ENCODE measurements at regions not wholly inside any gene's neighbourhood (a gene's known extent, or its start where the extent isn't known, plus 50 kb on each side); places are given as distances from the start of the nearest gene placed in this dataset.

DNA sequence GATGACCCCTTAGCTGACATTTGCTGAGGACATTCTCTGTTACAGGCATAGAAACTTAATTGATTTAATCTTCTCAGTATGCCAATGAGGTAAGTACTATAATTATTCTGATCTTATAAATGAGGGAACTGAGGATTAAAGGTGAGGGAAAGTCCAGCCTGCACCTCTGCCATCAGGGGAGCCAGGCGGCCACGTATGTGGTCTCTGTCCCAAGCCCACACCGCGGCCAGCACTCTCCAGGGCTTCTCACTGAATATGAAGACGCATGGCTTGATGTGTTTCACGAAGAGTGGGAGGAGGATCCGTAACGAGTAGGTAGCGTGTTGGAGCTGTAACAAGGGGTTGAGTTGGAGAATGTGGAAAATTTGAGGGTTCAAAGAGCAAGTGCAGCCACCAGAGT lies 154.4 kb downstream of the TMEM18 start:
- H3K23ac ChIP-seq (ENCODE audit: low read length): no peak overlapping the region
- no peak overlapping the region for H3K4me2 ChIP-seq (ENCODE audit: low read length)
- no peak overlapping the region for H2AK5ac ChIP-seq (ENCODE audit: low read length)
- no peak overlapping the region for H3K27ac ChIP-seq (ENCODE audit: low read depth, low read length)
- no peak for DNase-seq
- H2BK120ac ChIP-seq (ENCODE audit: low read depth, low read length): no peak overlapping the region
- H4K5ac ChIP-seq (ENCODE audit: low read length): no peak overlapping the region
- H3K79me1 ChIP-seq (ENCODE audit: low read length): no peaks in the 10 kb centered on the region
- H2BK5ac ChIP-seq (ENCODE audit: low read length): no peak overlapping the region
- H3K56ac ChIP-seq (ENCODE audit: low read length): no peak overlapping the region
- H4K8ac ChIP-seq (ENCODE audit: low read depth, low read length): no peak overlapping the region
- no peak overlapping the region for H3K4me3 ChIP-seq (ENCODE audit: low read length)
- H3K4me1 ChIP-seq (ENCODE audit: control insufficient read depth, low read depth, low read length): no peaks in the 10 kb centered on the region
- no peak overlapping the region for H3K4ac ChIP-seq (ENCODE audit: low read depth, low read length)
- H3K36me3 ChIP-seq (ENCODE audit: control insufficient read depth, insufficient read depth, low read length): no peaks in the 10 kb centered on the region
- H3K18ac ChIP-seq (ENCODE audit: low read length): no peak overlapping the region
- no peak overlapping the region for H2BK15ac ChIP-seq (replicated peaks; ENCODE audit: low read depth)
- H3K9ac ChIP-seq (ENCODE audit: low read length): no peak overlapping the region
- H3K27me3 ChIP-seq (ENCODE audit: insufficient read depth, low read length, poor library complexity): no peaks in the 10 kb centered on the region
- WGBS (ENCODE audit: extremely low coverage, insufficient coverage, low lambda C conversion rate): no CpG with 5 or more reads among the region's 9 CpGs
- H3K79me2 ChIP-seq (ENCODE audit: control insufficient read depth, insufficient read depth, low read length): no peaks in the 10 kb centered on the region

DNA sequence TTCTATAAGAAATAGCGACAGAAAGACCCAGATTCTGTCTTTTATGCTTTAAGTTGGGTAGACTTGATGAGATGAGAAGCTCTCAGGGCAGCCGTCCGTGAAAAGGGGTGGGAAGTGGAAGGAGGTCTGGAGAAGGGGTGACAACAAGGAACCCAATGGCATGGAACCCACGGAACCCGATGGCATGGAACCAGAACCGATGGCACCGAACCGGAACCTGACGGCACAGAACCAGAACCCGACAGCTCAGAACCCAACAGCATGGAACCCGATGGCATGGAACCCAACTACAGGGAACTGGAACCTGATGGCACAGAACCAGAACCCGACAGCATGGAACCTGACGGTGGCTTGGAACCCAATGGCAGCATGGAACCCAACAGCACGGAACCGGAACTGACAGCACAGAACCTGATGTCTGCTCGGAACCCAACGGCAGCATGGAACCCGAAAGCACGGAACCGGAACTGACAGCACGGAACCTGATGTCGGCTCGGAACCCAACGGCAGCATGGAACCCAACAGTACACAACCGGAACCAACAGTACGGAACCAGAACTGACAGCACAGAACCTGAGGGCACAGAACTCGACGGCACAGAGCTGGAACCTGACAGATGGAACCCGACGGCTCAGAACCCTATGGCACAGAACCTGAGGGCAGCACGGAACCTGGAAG lies 155.2 kb downstream of the TMEM18 start:
- no peak overlapping the region for H3K9ac ChIP-seq (ENCODE audit: low read length)
- H3K27ac ChIP-seq (ENCODE audit: low read depth, low read length): no peak overlapping the region

GRCh38 chr2:520663-521340 lies 156.4 kb downstream of the TMEM18 start:
- H3K4me1 ChIP-seq (ENCODE audit: control insufficient read depth, low read depth, low read length): no peaks in the 10 kb centered on the region
- no peak overlapping the region for H3K9ac ChIP-seq (ENCODE audit: low read length)
- H3K4ac ChIP-seq (ENCODE audit: low read depth, low read length): no peak overlapping the region
- H2AK5ac ChIP-seq (ENCODE audit: low read length): no peak overlapping the region
- H3K4me3 ChIP-seq (ENCODE audit: low read length): no peak overlapping the region
- no peaks in the 10 kb centered on the region for H3K27me3 ChIP-seq (ENCODE audit: insufficient read depth, low read length, poor library complexity)
- no peak overlapping the region for H4K5ac ChIP-seq (ENCODE audit: low read length)
- no peak overlapping the region for H2BK5ac ChIP-seq (ENCODE audit: low read length)
- no peaks in the 10 kb centered on the region for H3K36me3 ChIP-seq (ENCODE audit: control insufficient read depth, insufficient read depth, low read length)
- no peak overlapping the region for H2BK120ac ChIP-seq (ENCODE audit: low read depth, low read length)
- no peak overlapping the region for H3K4me2 ChIP-seq (ENCODE audit: low read length)
- no peak overlapping the region for H2BK15ac ChIP-seq (replicated peaks; ENCODE audit: low read depth)
- H3K27ac ChIP-seq (ENCODE audit: low read depth, low read length): no peak overlapping the region
- no peak overlapping the region for H3K56ac ChIP-seq (ENCODE audit: low read length)
- no peak overlapping the region for H3K18ac ChIP-seq (ENCODE audit: low read length)
- H3K23ac ChIP-seq (ENCODE audit: low read length): no peak overlapping the region
- H3K79me1 ChIP-seq (ENCODE audit: low read length): no peaks in the 10 kb centered on the region
- no peak for DNase-seq
- WGBS (ENCODE audit: extremely low coverage, insufficient coverage, low lambda C conversion rate): no CpG with 5 or more reads among the region's 11 CpGs
- H3K79me2 ChIP-seq (ENCODE audit: control insufficient read depth, insufficient read depth, low read length): no peaks in the 10 kb centered on the region
- H4K8ac ChIP-seq (ENCODE audit: low read depth, low read length): no peak overlapping the region

More for the DNA sequence above, 155.2 kb downstream of the TMEM18 start:
- H3K36me3 ChIP-seq (ENCODE audit: control insufficient read depth, insufficient read depth, low read length): no peaks in the 10 kb centered on the region
- H3K4me2 ChIP-seq (ENCODE audit: low read length): no peak overlapping the region
- H3K79me1 ChIP-seq (ENCODE audit: low read length): no peaks in the 10 kb centered on the region
- no peak overlapping the region for H4K5ac ChIP-seq (ENCODE audit: low read length)
- H2BK15ac ChIP-seq (replicated peaks; ENCODE audit: low read depth): no peak overlapping the region
- no peak for DNase-seq
- no peak overlapping the region for H2BK5ac ChIP-seq (ENCODE audit: low read length)
- H3K27me3 ChIP-seq (ENCODE audit: insufficient read depth, low read length, poor library complexity): no peaks in the 10 kb centered on the region
- H2BK120ac ChIP-seq (ENCODE audit: low read depth, low read length): no peak overlapping the region
- WGBS (ENCODE audit: extremely low coverage, insufficient coverage, low lambda C conversion rate): no CpG with 5 or more reads among the region's 31 CpGs
- H3K23ac ChIP-seq (ENCODE audit: low read length): no peak overlapping the region
- H2AK5ac ChIP-seq (ENCODE audit: low read length): no peak overlapping the region
- H3K4me3 ChIP-seq (ENCODE audit: low read length): no peak overlapping the region
- H3K4me1 ChIP-seq (ENCODE audit: control insufficient read depth, low read depth, low read length): no peaks in the 10 kb centered on the region
- H3K4ac ChIP-seq (ENCODE audit: low read depth, low read length): no peak overlapping the region
- H3K18ac ChIP-seq (ENCODE audit: low read length): no peak overlapping the region
- no peak overlapping the region for H4K8ac ChIP-seq (ENCODE audit: low read depth, low read length)
- no peak overlapping the region for H3K56ac ChIP-seq (ENCODE audit: low read length)
- H3K79me2 ChIP-seq (ENCODE audit: control insufficient read depth, insufficient read depth, low read length): no peaks in the 10 kb centered on the region

- Histone ChIP-seq H4K8ac (ENCODE audit: low read depth, low read length) (no peak overlapping the region), H2BK15ac (replicated peaks; ENCODE audit: low read depth) (no peak overlapping the region), H3K79me1 (ENCODE audit: low read length) (no peaks in the 10 kb centered on the region), H2BK5ac (ENCODE audit: low read length) (no peak overlapping the region), H3K4ac (ENCODE audit: low read depth, low read length) (no peak overlapping the region), H3K36me3 (ENCODE audit: control insufficient read depth, insufficient read depth, low read length) (no peaks in the 10 kb centered on the region), H3K27ac (ENCODE audit: low read depth, low read length) (no peak overlapping the region), H3K4me3 (ENCODE audit: low read length) (no peak overlapping the region), H2BK120ac (ENCODE audit: low read depth, low read length) (no peak overlapping the region), H2AK5ac (ENCODE audit: low read length) (no peak overlapping the region), H3K4me2 (ENCODE audit: low read length) (no peak overlapping the region), H3K9ac (ENCODE audit: low read length) (no peak overlapping the region), H3K23ac (ENCODE audit: low read length) (no peak overlapping the region), H3K79me2 (ENCODE audit: control insufficient read depth, insufficient read depth, low read length) (no peaks in the 10 kb centered on the region), H3K4me1 (ENCODE audit: control insufficient read depth, low read depth, low read length) (peaks cover 5% of the 10 kb centered on the region), H3K56ac (ENCODE audit: low read length) (no peak overlapping the region), H4K5ac (ENCODE audit: low read length) (no peak overlapping the region), H3K27me3 (ENCODE audit: insufficient read depth, low read length, poor library complexity) (no peaks in the 10 kb centered on the region), H3K18ac (ENCODE audit: low read length) (no peak overlapping the region)
- peak; percentile 10 for DNase-seq
- WGBS (ENCODE audit: extremely low coverage, insufficient coverage, low lambda C conversion rate): no CpG with 5 or more reads among the region's 5 CpGs
Observed at GRCh38 chr2:516944-517343, 160.3 kb downstream of the TMEM18 start.

GRCh38 chr2:516131-516530 lies 161.1 kb downstream of the TMEM18 start:
- Histone ChIP-seq H4K5ac (ENCODE audit: low read length) (no peak overlapping the region), H3K4ac (ENCODE audit: low read depth, low read length) (no peak overlapping the region), H2BK5ac (ENCODE audit: low read length) (no peak overlapping the region), H2BK15ac (replicated peaks; ENCODE audit: low read depth) (no peak overlapping the region), H2AK5ac (ENCODE audit: low read length) (no peak overlapping the region), H3K23ac (ENCODE audit: low read length) (no peak overlapping the region), H2BK120ac (ENCODE audit: low read depth, low read length) (no peak overlapping the region), H3K79me1 (ENCODE audit: low read length) (no peaks in the 10 kb centered on the region), H3K56ac (ENCODE audit: low read length) (no peak overlapping the region), H4K8ac (ENCODE audit: low read depth, low read length) (no peak overlapping the region), H3K4me3 (ENCODE audit: low read length) (no peak overlapping the region), H3K27me3 (ENCODE audit: insufficient read depth, low read length, poor library complexity) (no peaks in the 10 kb centered on the region), H3K4me1 (ENCODE audit: control insufficient read depth, low read depth, low read length) (peaks cover 5% of the 10 kb centered on the region), H3K4me2 (ENCODE audit: low read length) (no peak overlapping the region), H3K9ac (ENCODE audit: low read length) (no peak overlapping the region), H3K18ac (ENCODE audit: low read length) (no peak overlapping the region), H3K79me2 (ENCODE audit: control insufficient read depth, insufficient read depth, low read length) (no peaks in the 10 kb centered on the region), H3K36me3 (ENCODE audit: control insufficient read depth, insufficient read depth, low read length) (no peaks in the 10 kb centered on the region), H3K27ac (ENCODE audit: low read depth, low read length) (no peak overlapping the region)
- WGBS (ENCODE audit: extremely low coverage, insufficient coverage, low lambda C conversion rate): no CpG with 5 or more reads among the region's 7 CpGs
- no peak for DNase-seq

Measured in mesendoderm (in vitro differentiated cells).